Spleen (tissue), 11 donors: ENCODE measurements at regions not wholly inside any gene's neighbourhood (a gene's known extent, or its start where the extent isn't known, plus 50 kb on each side); places are given as distances from the start of the nearest gene placed in this dataset.

ENCODE experiments used
- DNase-seq: peaks from one replicate; pipeline ENCODE4 v3.0.0-alpha.2; 2020
- H3K27ac ChIP-seq, 8 donors: fragments of 200-600 bp; sonication (generic) in 7 of 8; 1 replicate in 4 of 8; 2 replicates in 4 of 8; pipeline versions ENCODE4 v1.5.0 to v1.8.0; 2016 to 2021; ENCODE audit warnings: inconsistent platforms in 4 of 8, mild to moderate bottlenecking in 4 of 8, moderate library complexity in 1 of 8
- H3K27me3 ChIP-seq, 7 donors: fragments of 200-600 bp; sonication (generic) in 6 of 7; replicated peaks in 1 of 7; 1 replicate in 4 of 7; 2 replicates in 3 of 7; pipeline versions ENCODE4 v1.5.0 to v1.8.0; 2016 to 2021; ENCODE audit warnings: inconsistent platforms in 3 of 7, mild to moderate bottlenecking in 1 of 7
- H3K36me3 ChIP-seq, 6 donors: fragments of 200-600 bp; sonication (generic) in 5 of 6; 1 replicate in 4 of 6; 2 replicates in 2 of 6; pipeline versions ENCODE4 v1.5.0 to v1.8.0; 2016 to 2021; ENCODE audit warnings: inconsistent platforms in 2 of 6
- H3K4me1 ChIP-seq, 6 donors: fragments of 200-600 bp; sonication (generic) in 5 of 6; 1 replicate in 3 of 6; 2 replicates in 3 of 6; pipeline versions ENCODE4 v1.5.0 to v1.8.0; 2016 to 2021; ENCODE audit warnings: inconsistent platforms in 3 of 6
- H3K4me3 ChIP-seq, 8 donors: fragments of 200-600 bp; sonication (generic) in 7 of 8; 1 replicate in 4 of 8; 2 replicates in 4 of 8; pipeline versions ENCODE4 v1.5.0 to v1.8.0; 2016 to 2021; ENCODE audit warnings: inconsistent platforms in 4 of 8, mild to moderate bottlenecking in 4 of 8, moderate library complexity in 2 of 8
- H3K9me3 ChIP-seq, 8 donors: fragments of 200-600 bp; sonication (generic) in 7 of 8; 1 replicate in 4 of 8; 2 replicates in 4 of 8; pipeline versions ENCODE4 v1.5.0 to v1.8.0; 2016 to 2021; ENCODE audit warnings: inconsistent platforms in 4 of 8
- POLR2A ChIP-seq, 3 donors: fragments of 450-650 bp; IDR thresholded peaks; one replicate each; pipeline ENCODE4 v1.5.1; 2017; ENCODE audit warnings: antibody characterized with exemption in 3 of 3, mild to moderate bottlenecking in 1 of 3
- POLR2AphosphoS5 ChIP-seq, 3 donors: sonication (generic); formaldehyde crosslinking; IDR thresholded peaks; one replicate each; pipeline ENCODE4 v1.5.1; 2017; ENCODE audit warnings: antibody characterized with exemption in 3 of 3
- WGBS, 5 donors: extraction: QIAGEN DNeasy Blood & Tissue Kit in 3 of 5; methylation state at CpG; one replicate each; pipeline versions ENCODE4 v1.1.5 to v1.1.7; 2013 to 2018; 5-methylcytosine and 5-hydroxymethylcytosine counted together
- intact Hi-C: fragments of 100-400 bp; cut with DNase I; formaldehyde crosslinking; loops from one replicate; pipeline ENCODE4 v1.15.0; 2023; ENCODE audit warnings: low total_unique reads
- TF ChIP-seq, protein P1 (sequence below), 11 experiments: fragments of 200-600 bp in 7 of 11; fragments of 450-650 bp in 4 of 11; sonication (generic) in 4 of 11; IDR thresholded peaks in 8 of 11; conservative IDR thresholded peaks in 3 of 11; 1 replicate in 7 of 11; 2 replicates in 4 of 11; pipeline versions ENCODE4 v1.4.0 to v1.8.0; 2016 to 2021; ENCODE audit warnings: antibody characterized with exemption in 11 of 11, inconsistent platforms in 4 of 11, mild to moderate bottlenecking in 1 of 11
- donor health status: healthy with polysubstance abuse.
- donor health status: DM: no; HTN: no; CAD: no; lungs with moderate emphysema.
- donor health status: DM: no; HTN: no; CAD: no.
- donor health status: Bipolar disorder and iron deficiency.
- donor health status: healthy.
- donor health status: DM: no; HTN: no; CAD: no.
- donor health status: DM: yes; HTN: yes; CAD: no.

DNA sequence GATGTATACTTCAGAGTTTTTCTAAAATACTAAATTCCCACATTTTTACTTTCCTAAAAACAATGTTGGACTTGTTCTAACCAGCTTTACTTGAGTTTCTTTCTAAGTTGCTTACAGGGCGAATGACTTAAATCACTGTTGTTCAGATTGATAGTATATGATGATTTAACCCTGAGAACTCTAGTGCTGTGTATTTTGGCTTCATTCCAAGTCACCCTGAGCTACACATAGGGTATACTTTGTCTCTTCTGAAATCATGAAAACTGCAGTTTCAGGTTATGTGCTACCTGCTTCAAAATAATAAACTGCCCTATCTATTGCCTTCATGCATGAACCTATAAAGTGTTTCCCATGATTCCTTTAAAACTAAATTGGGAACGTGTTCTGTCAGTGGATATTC lies 162.5 kb upstream of the PDE3A start:
- Histone ChIP-seq H3K27me3 (no peaks in the 10 kb centered on the region), H3K9me3 (no peaks in the 10 kb centered on the region), H3K4me1 (no peaks in the 10 kb centered on the region), H3K36me3 (no peaks in the 10 kb centered on the region), H3K27ac (no peak overlapping the region), H3K4me3 (no peak overlapping the region)
- no peak for TF ChIP-seq POLR2AphosphoS5 (IDR thresholded peaks at IDR 0.05)
- TF ChIP-seq POLR2A (IDR thresholded peaks at IDR 0.05) = no peak
- TF ChIP-seq, protein P1, sequence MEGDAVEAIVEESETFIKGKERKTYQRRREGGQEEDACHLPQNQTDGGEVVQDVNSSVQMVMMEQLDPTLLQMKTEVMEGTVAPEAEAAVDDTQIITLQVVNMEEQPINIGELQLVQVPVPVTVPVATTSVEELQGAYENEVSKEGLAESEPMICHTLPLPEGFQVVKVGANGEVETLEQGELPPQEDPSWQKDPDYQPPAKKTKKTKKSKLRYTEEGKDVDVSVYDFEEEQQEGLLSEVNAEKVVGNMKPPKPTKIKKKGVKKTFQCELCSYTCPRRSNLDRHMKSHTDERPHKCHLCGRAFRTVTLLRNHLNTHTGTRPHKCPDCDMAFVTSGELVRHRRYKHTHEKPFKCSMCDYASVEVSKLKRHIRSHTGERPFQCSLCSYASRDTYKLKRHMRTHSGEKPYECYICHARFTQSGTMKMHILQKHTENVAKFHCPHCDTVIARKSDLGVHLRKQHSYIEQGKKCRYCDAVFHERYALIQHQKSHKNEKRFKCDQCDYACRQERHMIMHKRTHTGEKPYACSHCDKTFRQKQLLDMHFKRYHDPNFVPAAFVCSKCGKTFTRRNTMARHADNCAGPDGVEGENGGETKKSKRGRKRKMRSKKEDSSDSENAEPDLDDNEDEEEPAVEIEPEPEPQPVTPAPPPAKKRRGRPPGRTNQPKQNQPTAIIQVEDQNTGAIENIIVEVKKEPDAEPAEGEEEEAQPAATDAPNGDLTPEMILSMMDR (IDR thresholded peaks at IDR 0.05 in 8 of 11, conservative IDR thresholded peaks at IDR 0.05 in 3 of 11) = no peak
- intact Hi-C loops = no loop called here
- 70 to 83% (median 73%) methylated on average over 2 of the region's 2 CpGs for WGBS, 5 donors
- no peak for DNase-seq

DNA sequence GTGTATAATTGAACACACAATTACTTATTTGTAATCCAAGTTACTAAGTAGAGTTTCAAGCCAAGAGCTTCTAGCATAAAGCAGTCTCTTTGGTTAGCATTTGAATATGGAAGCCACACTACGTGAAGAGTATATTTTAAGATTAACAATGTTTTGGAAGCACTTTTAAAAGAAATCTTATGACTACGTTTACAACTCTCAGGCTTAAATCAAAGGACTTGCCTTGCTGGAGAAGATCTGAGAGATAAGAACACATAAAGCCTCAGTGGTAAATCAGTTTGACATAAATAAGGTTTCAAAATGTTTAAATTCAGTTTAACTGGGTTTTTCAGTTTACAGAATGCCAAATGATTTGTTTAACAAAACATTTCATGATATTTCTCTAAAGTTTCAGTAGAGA lies 161.9 kb upstream of the PDE3A start:
- DNase-seq = no peak
- H3K27ac ChIP-seq = no peak overlapping the region
- H3K9me3 ChIP-seq = no peaks in the 10 kb centered on the region
- peaks cover 0 to 5% (median 0%) of the 10 kb centered on the region in 6 donors for H3K4me1 ChIP-seq
- H3K4me3 ChIP-seq = no peak overlapping the region
- TF ChIP-seq POLR2A (IDR thresholded peaks at IDR 0.05) (no peak), POLR2AphosphoS5 (IDR thresholded peaks at IDR 0.05) (no peak)
- TF ChIP-seq, protein P1 (IDR thresholded peaks at IDR 0.05 in 8 of 11, conservative IDR thresholded peaks at IDR 0.05 in 3 of 11) = no peak
- H3K27me3 ChIP-seq = no peaks in the 10 kb centered on the region
- intact Hi-C loops = no loop called here
- 60 to 67% (median 65%) methylated on average over 2 of the region's 2 CpGs for WGBS, 5 donors
- no peaks in the 10 kb centered on the region for H3K36me3 ChIP-seq

DNA sequence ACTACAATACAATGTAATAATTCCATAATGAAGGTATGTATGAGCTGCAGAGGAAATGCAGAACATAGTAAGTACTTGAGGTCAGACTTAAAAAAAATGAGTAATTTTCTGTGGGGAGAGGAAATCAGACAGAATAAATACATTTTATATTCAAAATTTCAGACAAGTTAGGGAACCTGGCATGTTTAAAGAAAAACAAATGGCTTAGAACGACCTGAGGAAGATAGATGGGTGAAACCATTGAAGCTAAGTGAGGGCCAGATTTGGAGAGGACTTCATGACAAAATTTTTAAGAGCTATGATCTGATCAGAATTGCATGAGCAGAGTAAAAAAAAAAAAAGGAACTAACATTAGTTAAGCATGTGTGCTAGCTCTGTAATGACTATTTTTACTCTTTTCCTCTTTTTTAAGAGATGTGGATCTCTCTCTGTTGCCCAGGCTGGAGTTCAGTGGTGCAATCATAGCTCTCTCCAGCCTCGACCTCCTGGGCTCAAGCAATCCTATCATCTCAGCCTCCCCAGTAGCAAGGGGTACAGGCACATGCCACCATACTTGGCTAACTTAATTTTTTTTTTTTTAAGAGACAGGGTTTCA lies 157.6 kb upstream of the PDE3A start:
- H3K4me3 ChIP-seq = no peak overlapping the region
- DNase-seq = no peak
- no peaks in the 10 kb centered on the region for H3K36me3 ChIP-seq
- no peaks in the 10 kb centered on the region for H3K9me3 ChIP-seq
- intact Hi-C loops = no loop called here
- no peak overlapping the region for H3K27ac ChIP-seq
- TF ChIP-seq POLR2AphosphoS5 (IDR thresholded peaks at IDR 0.05) (no peak), POLR2A (IDR thresholded peaks at IDR 0.05) (no peak)
- TF ChIP-seq, protein P1 (IDR thresholded peaks at IDR 0.05 in 8 of 11, conservative IDR thresholded peaks at IDR 0.05 in 3 of 11) = no peak
- WGBS, 5 donors = 14 to 36% (median 28%) methylated on average over 2 of the region's 2 CpGs
- no peaks in the 10 kb centered on the region for H3K27me3 ChIP-seq
- peaks cover 0 to 15% (median 2%) of the 10 kb centered on the region in 6 donors for H3K4me1 ChIP-seq

DNA sequence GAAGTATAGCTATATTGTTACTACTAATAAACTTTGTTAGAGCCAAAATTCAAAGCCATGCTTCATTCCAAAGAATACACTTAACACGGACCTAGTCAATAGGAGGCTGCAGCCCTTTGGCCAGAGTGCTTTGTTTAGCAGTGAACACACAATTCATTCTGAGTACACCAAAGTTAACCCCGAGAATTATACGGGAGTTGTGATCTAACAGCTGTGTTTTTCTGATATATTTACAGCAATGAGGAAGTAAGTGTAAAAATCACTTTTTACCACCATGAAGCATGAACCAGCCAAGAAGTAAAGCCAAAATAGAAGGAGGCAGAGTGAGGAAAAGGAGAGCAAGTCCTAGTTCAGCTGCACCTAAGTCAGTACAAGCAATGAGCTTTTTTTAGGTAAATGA lies 156.8 kb upstream of the PDE3A start:
- Histone ChIP-seq H3K27me3 (no peaks in the 10 kb centered on the region), H3K36me3 (no peaks in the 10 kb centered on the region), H3K4me1 (peaks cover 0 to 15% (median 2%) of the 10 kb centered on the region in 6 donors), H3K27ac (peak overlapping the region in 2 of 8 donors; percentile 8 to 18), H3K9me3 (no peaks in the 10 kb centered on the region), H3K4me3 (no peak overlapping the region)
- intact Hi-C loops = no loop called here
- 19 to 44% (median 28%) methylated on average over 3 of the region's 3 CpGs for WGBS, 5 donors
- no peak for DNase-seq
- TF ChIP-seq, protein P1 (IDR thresholded peaks at IDR 0.05 in 8 of 11, conservative IDR thresholded peaks at IDR 0.05 in 3 of 11) = no peak
- TF ChIP-seq POLR2A (IDR thresholded peaks at IDR 0.05) = no peak
- TF ChIP-seq POLR2AphosphoS5 (IDR thresholded peaks at IDR 0.05) = no peak
